ENCODE measurements at regions not wholly inside any gene's neighbourhood (a gene's known extent, or its start where the extent isn't known, plus 50 kb on each side); places are given as distances from the start of the nearest gene placed in this dataset.

DNA sequence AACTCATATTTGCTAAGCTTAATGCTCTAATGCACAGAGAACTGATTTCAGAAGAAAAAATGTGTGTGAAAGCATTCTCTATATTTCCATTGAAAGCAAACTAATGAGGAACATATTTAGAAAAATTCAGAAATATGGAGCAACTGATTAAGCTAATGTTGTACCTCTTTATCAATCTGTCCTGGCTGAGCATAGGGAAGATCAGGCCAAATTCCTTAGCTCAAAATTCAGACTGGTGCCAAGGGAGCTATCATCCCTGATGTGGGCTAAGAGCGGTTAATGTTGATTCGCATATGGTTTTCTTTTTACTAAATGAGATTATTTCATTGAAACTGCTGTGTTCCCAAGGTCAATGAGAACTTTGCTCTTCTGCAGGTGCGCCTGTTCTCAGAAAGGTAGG is 93.9 kb upstream of the HS3ST5 start:
- Histone ChIP-seq H3K9me3 (replicated peaks; ENCODE audit: control insufficient read depth, insufficient read depth, low read length) (no peaks in the 10 kb centered on the region), H3K4me1 (ENCODE audit: control insufficient read depth, insufficient read depth, low read length) (no peaks in the 10 kb centered on the region), H3K4me2 (ENCODE audit: control insufficient read depth, insufficient read depth) (no peak overlapping the region), H3K36me3 (ENCODE audit: control insufficient read depth in 2 of 2, insufficient read depth in 2 of 2, low read length in 1 of 2) (no peaks in the 10 kb centered on the region), H3K4me3 (no peak overlapping the region), H3K27ac (ENCODE audit: control insufficient read depth, insufficient read depth) (no peak overlapping the region), H4K20me1 (ENCODE audit: control insufficient read depth, insufficient read depth) (no peaks in the 10 kb centered on the region), H2AFZ (ENCODE audit: control insufficient read depth, low read depth, low read length) (no peak overlapping the region), H3K27me3 (replicated peaks in 1 of 2; ENCODE audit: control insufficient read depth in 2 of 2, insufficient read depth in 2 of 2, low read length in 1 of 2) (no peaks in the 10 kb centered on the region), H3K79me2 (ENCODE audit: control insufficient read depth, insufficient read depth, low read length) (no peaks in the 10 kb centered on the region), H3K9ac (ENCODE audit: control insufficient read depth, insufficient read depth, low read length) (no peak overlapping the region)
- ChIA-PET RAD21 (ENCODE audit: unreplicated experiment) (no interaction called here), POLR2A (no interaction called here), CTCF (interaction anchor here (1.3 kb wide), 1 partner anchor 14 kb away, joined by 4 read pairs; no protein-coding TSS in a partner anchor), SMC1A (ENCODE audit: uncharacterized antibody, unreplicated experiment) (interaction anchor here (1.4 to 1.7 kb wide), 2 partner anchors 10 to 25 kb away, joined by 3 to 4 read pairs; no protein-coding TSS in a partner anchor)
- intact Hi-C loops (cut with micrococcal nuclease; ENCODE audit: unreplicated experiment), result no loop called here
- ATAC-seq, result no peak
- FAIRE-seq, result no peak
- TF ChIP-seq, protein P1, sequence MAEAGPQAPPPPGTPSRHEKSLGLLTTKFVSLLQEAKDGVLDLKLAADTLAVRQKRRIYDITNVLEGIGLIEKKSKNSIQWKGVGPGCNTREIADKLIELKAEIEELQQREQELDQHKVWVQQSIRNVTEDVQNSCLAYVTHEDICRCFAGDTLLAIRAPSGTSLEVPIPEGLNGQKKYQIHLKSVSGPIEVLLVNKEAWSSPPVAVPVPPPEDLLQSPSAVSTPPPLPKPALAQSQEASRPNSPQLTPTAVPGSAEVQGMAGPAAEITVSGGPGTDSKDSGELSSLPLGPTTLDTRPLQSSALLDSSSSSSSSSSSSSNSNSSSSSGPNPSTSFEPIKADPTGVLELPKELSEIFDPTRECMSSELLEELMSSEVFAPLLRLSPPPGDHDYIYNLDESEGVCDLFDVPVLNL (IDR thresholded peaks at IDR 0.05; ENCODE audit: low read depth, low read length), result no peak
- TF ChIP-seq ASH2L (IDR thresholded peaks at IDR 0.05; ENCODE audit: borderline replicate concordance, low read depth) (no peak), HDGF (IDR thresholded peaks at IDR 0.05) (no peak), BACH1 (IDR thresholded peaks at IDR 0.05; ENCODE audit: borderline replicate concordance) (no peak), NR2F1 (conservative IDR thresholded peaks at IDR 0.05) (no peak), SMARCA5 (IDR thresholded peaks at IDR 0.05) (no peak), NR2C1 (IDR thresholded peaks at IDR 0.05) (no peak), SP1 (IDR thresholded peaks at IDR 0.05; ENCODE audit: low read depth, low read length) (no peak)
- TF ChIP-seq, protein P2, sequence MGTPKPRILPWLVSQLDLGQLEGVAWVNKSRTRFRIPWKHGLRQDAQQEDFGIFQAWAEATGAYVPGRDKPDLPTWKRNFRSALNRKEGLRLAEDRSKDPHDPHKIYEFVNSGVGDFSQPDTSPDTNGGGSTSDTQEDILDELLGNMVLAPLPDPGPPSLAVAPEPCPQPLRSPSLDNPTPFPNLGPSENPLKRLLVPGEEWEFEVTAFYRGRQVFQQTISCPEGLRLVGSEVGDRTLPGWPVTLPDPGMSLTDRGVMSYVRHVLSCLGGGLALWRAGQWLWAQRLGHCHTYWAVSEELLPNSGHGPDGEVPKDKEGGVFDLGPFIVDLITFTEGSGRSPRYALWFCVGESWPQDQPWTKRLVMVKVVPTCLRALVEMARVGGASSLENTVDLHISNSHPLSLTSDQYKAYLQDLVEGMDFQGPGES (IDR thresholded peaks at IDR 0.05), result no peak
- no TSS peak for BruUV-seq (replicated peaks)
- no peak for DNase-seq (ENCODE audit: low read depth, low spot score)
- in situ Hi-C loops (cut with MboI), result no loop called here
- WGBS (ENCODE audit: insufficient coverage, insufficient replicate concordance, low lambda C conversion rate, missing lambda C conversion rate), result 33% methylated on average over 3 of the region's 3 CpGs
